ENCODE measurements at regions not wholly inside any gene's neighbourhood (a gene's known extent, or its start where the extent isn't known, plus 50 kb on each side); places are given as distances from the start of the nearest gene placed in this dataset.

DNA sequence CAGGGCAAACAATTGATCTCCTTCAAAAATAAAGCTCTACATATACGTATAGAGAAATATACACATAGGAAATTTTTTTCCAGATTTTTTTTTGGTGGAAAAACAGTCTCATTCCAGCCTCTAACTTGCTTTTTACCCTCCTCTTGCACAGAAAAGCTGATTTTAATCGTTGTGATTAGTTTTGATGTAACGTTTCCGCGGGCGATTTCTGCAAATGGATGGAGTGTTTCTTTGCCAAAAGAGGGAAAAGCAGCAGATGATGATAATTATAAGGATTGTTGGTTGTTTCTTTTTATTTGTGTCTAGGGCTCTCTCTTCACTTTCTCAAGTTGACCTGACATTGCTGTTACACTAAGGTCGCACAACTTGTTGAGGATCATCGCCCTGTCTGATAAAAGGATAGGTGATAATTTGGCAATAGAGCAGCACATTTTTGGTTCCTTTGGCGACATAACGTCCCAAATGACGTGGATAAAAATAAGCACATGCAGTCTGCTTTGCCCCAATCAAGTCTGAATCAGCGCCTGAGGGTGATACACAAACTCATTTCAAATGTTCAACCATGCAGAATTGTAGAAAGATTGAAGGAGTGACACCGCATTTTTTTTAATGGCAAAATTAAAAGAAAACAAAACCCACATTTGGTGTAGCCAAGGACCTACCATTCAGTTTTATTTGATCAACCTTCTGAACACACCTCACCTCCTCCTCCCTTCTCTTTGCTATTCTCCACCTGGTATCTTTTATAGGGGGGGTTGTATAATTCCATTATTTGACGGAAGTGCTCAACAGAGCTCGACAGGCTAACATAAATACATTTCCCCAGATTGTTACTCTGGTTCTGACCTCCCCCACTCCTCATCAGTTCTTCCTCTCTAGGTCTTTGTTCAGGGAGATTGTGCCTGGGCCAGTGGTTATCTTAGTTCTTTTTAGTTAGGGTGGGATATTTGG, 109.6 kb upstream of the KCTD1 start:
- no peak for DNase-seq (ENCODE audit: low spot score)
- H3K4me3 Mint-ChIP-seq (ENCODE audit: unreplicated experiment) = peak overlapping the region; percentile 98
- H3K36me3 Mint-ChIP-seq (ENCODE audit: low read depth, unreplicated experiment) = peaks cover 5% of the 10 kb centered on the region
- H3K9me3 Mint-ChIP-seq (ENCODE audit: unreplicated experiment) = no peaks in the 10 kb centered on the region
- peaks cover 8% of the 10 kb centered on the region for H3K27me3 Mint-ChIP-seq (ENCODE audit: unreplicated experiment)
- peaks cover 23% of the 10 kb centered on the region for H3K4me1 Mint-ChIP-seq (ENCODE audit: unreplicated experiment)
- TF ChIP-seq, protein P1, sequence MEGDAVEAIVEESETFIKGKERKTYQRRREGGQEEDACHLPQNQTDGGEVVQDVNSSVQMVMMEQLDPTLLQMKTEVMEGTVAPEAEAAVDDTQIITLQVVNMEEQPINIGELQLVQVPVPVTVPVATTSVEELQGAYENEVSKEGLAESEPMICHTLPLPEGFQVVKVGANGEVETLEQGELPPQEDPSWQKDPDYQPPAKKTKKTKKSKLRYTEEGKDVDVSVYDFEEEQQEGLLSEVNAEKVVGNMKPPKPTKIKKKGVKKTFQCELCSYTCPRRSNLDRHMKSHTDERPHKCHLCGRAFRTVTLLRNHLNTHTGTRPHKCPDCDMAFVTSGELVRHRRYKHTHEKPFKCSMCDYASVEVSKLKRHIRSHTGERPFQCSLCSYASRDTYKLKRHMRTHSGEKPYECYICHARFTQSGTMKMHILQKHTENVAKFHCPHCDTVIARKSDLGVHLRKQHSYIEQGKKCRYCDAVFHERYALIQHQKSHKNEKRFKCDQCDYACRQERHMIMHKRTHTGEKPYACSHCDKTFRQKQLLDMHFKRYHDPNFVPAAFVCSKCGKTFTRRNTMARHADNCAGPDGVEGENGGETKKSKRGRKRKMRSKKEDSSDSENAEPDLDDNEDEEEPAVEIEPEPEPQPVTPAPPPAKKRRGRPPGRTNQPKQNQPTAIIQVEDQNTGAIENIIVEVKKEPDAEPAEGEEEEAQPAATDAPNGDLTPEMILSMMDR (IDR thresholded peaks at IDR 0.05; ENCODE audit: unreplicated experiment) = no peak
- peak overlapping the region; percentile 90 for H3K27ac Mint-ChIP-seq (ENCODE audit: unreplicated experiment)

DNA sequence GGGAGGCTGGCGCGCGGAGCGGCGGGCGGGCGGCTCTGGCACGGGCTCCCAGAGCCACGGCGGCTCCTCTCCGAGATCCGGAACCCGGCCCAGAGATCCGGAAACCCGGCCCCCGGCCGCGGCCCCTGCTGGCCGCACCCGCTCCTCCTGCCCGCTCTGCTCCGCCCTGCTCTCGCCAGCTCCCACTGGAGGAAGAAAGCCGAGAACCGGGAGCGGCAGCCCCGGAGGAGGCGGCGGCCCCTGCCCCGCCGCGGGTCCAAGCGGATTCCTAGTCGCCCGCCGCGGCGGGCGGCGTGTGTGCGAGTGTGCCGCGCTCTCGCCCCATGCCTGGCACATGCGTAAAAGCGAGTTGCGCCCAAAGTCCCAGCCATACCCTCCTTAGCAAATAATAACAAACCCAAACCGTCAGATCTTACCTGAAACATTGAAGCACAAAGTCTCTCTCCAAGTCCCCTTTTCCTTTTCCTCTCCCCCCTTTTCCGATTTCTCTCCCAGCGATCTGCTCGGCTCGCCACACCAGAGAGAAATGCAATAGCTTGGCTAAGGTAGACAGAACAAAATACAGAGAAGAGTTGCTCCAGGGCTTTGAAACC, 108.7 kb upstream of the KCTD1 start:
- TF ChIP-seq, protein P1 (IDR thresholded peaks at IDR 0.05; ENCODE audit: unreplicated experiment) = peak; percentile 20
- Mint-ChIP-seq H3K4me3 (ENCODE audit: unreplicated experiment) (peak overlapping the region; percentile 98), H3K9me3 (ENCODE audit: unreplicated experiment) (no peaks in the 10 kb centered on the region), H3K27ac (ENCODE audit: unreplicated experiment) (peak overlapping the region; percentile 90), H3K36me3 (ENCODE audit: low read depth, unreplicated experiment) (peaks cover 5% of the 10 kb centered on the region), H3K27me3 (ENCODE audit: unreplicated experiment) (peaks cover 8% of the 10 kb centered on the region), H3K4me1 (ENCODE audit: unreplicated experiment) (peaks cover 23% of the 10 kb centered on the region)
- DNase-seq (ENCODE audit: low spot score) = peak; percentile 88

DNA sequence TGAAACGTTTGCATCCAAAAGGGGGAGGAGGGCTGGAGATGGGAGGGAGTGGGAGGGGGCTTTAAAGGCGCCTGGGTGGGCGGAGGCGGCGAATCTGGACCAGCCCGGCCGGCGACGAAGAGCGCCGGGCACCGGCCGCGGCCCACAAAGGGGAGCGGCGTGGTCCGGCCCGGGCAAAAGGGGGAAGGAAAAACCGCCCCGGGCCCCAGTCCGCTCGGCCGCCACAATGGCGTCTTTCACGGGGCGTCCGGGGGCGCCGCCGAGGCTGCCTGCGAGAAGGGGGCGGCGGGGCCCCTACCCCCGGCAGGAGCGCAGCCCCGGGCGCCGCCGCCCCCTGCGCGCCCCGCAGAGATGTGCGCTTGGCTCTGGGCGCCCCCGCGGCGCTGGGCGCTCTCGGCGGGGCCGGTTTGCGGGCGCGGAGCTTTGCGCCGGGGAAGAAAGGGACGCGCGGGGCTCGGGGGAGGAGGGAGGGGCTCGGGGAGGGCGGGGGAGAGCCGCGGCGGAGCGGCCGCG, 108.1 kb upstream of the KCTD1 start:
- H3K36me3 Mint-ChIP-seq (ENCODE audit: low read depth, unreplicated experiment) = peaks cover 5% of the 10 kb centered on the region
- H3K4me3 Mint-ChIP-seq (ENCODE audit: unreplicated experiment) = no peak overlapping the region
- H3K4me1 Mint-ChIP-seq (ENCODE audit: unreplicated experiment) = peaks cover 23% of the 10 kb centered on the region
- H3K27me3 Mint-ChIP-seq (ENCODE audit: unreplicated experiment) = peaks cover 8% of the 10 kb centered on the region
- H3K9me3 Mint-ChIP-seq (ENCODE audit: unreplicated experiment) = no peaks in the 10 kb centered on the region
- TF ChIP-seq, protein P1 (IDR thresholded peaks at IDR 0.05; ENCODE audit: unreplicated experiment) = no peak
- DNase-seq (ENCODE audit: low spot score) = peak; percentile 30
- no peak overlapping the region for H3K27ac Mint-ChIP-seq (ENCODE audit: unreplicated experiment)

DNA sequence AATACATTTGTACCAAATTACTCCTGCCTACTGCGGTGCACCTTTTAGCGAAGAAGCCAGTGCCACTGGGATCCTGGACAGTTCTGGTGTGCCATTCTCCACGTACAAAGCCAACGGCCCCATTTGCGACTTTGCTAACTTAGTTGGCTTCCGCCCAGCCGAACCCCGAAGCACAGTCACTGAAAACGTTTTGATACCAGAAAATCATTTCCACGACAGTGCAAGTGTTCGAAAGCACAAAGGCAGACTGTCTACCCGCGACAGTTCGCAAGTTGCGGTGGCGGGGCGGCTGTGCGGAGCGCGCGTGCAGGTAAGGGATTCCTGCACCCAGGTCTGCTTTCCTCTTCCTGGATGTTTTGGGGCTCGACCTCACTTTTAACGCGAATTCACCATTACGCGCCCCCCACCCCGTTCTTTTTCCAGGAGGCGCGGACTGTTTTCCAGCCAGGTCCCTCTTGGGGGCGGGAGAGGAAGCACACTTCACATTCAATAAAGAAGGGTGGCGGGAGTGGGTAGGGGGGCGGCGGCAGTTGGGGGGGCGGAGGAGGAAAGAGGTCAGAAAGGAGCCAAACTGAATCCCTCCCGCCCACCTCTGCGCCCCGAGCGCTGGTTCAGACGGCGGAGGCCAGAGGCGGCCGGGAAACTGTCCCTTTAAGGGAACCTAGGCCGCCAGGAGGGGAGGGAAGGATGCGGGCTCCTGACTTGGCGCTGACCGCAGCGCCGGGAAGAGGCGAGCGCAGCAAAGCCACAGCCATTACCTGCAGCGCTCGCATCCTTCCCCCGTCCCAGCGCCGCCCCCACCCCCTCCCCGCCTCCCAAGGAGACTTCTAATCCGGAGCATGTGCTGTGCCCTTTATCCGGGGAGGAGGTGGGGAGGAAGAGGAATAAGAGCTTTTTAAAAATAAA, 107.4 kb upstream of the KCTD1 start:
- TF ChIP-seq, protein P1 (IDR thresholded peaks at IDR 0.05; ENCODE audit: unreplicated experiment) = no peak
- Mint-ChIP-seq H3K27me3 (ENCODE audit: unreplicated experiment) (peaks cover 8% of the 10 kb centered on the region), H3K4me1 (ENCODE audit: unreplicated experiment) (peaks cover 23% of the 10 kb centered on the region), H3K27ac (ENCODE audit: unreplicated experiment) (no peak overlapping the region), H3K9me3 (ENCODE audit: unreplicated experiment) (no peaks in the 10 kb centered on the region), H3K4me3 (ENCODE audit: unreplicated experiment) (peak overlapping the region; percentile 84), H3K36me3 (ENCODE audit: low read depth, unreplicated experiment) (peaks cover 5% of the 10 kb centered on the region)
- peak; percentile 58 for DNase-seq (ENCODE audit: low spot score)

Measured in endothelial cell (in vitro differentiated cells).